Liver (tissue), 8 donors: ENCODE measurements at regions not wholly inside any gene's neighbourhood (a gene's known extent, or its start where the extent isn't known, plus 50 kb on each side); places are given as distances from the start of the nearest gene placed in this dataset.

Source experiments
- DNase-seq: peaks from one replicate; pipeline ENCODE4 v3.0.0-alpha.2; 2017; ENCODE audit warnings: low spot score
- H3K27ac ChIP-seq, 2 donors: one replicate each; pipeline ENCODE4 v1.7.0; 2013; ENCODE audit warnings: inconsistent platforms in 2 of 2, low read length in 2 of 2, control low read depth in 1 of 2, low read depth in 1 of 2, mild to moderate bottlenecking in 1 of 2
- H3K27me3 ChIP-seq, 4 donors: one replicate each; pipeline versions ENCODE4 v1.6.1 to v1.7.0; 2013; ENCODE audit warnings: low read length in 3 of 4, inconsistent platforms in 1 of 4, mild to moderate bottlenecking in 1 of 4, moderate library complexity in 1 of 4; ENCODE audit not compliant: control insufficient read depth in 4 of 4, insufficient read depth in 4 of 4
- H3K36me3 ChIP-seq, 4 donors: one replicate each; pipeline versions ENCODE4 v1.6.1 to v1.7.0; 2013; ENCODE audit warnings: low read length in 3 of 4, mild to moderate bottlenecking in 3 of 4, low read depth in 1 of 4, moderate library complexity in 1 of 4; ENCODE audit not compliant: control insufficient read depth in 4 of 4, insufficient read depth in 3 of 4
- H3K4me1 ChIP-seq, 4 donors: one replicate each; pipeline versions ENCODE4 v1.6.1 to v1.7.0; 2013; ENCODE audit warnings: low read length in 3 of 4, mild to moderate bottlenecking in 3 of 4, moderate library complexity in 1 of 4; ENCODE audit not compliant: control insufficient read depth in 4 of 4, insufficient read depth in 4 of 4
- H3K4me3 ChIP-seq, 3 donors: one replicate each; pipeline versions ENCODE4 v1.6.1 to v1.7.0; 2013; ENCODE audit warnings: low read length in 3 of 3, control low read depth in 1 of 3, low read depth in 1 of 3, mild to moderate bottlenecking in 1 of 3
- H3K9ac ChIP-seq, 2 donors: one replicate each; pipeline ENCODE4 v1.7.0; 2013; ENCODE audit warnings: low read length in 2 of 2, mild to moderate bottlenecking in 2 of 2, moderate library complexity in 2 of 2, control low read depth in 1 of 2, low read depth in 1 of 2
- H3K9me3 ChIP-seq, 4 donors: one replicate each; pipeline versions ENCODE4 v1.6.1 to v1.7.0; 2013; ENCODE audit warnings: low read length in 3 of 4; ENCODE audit not compliant: control insufficient read depth in 4 of 4
- EGR1 ChIP-seq, 2 donors: IDR thresholded peaks; 2 replicates each; pipeline ENCODE4 v1.6.1; 2016 to 2018; ENCODE audit warnings: antibody characterized with exemption in 2 of 2, low read depth in 2 of 2
- FOXA1 ChIP-seq: IDR thresholded peaks from 2 replicates; pipeline ENCODE4 v1.6.1; 2016; ENCODE audit warnings: antibody characterized with exemption
- FOXA2 ChIP-seq: IDR thresholded peaks from 2 replicates; pipeline ENCODE4 v1.6.1; 2016; ENCODE audit warnings: antibody characterized with exemption
- GABPA ChIP-seq, 2 donors: IDR thresholded peaks in 1 of 2; conservative IDR thresholded peaks in 1 of 2; 2 replicates each; pipeline ENCODE4 v1.6.1; 2016; ENCODE audit warnings: antibody characterized with exemption in 2 of 2, mild to moderate bottlenecking in 1 of 2, moderate library complexity in 1 of 2
- HNF4A ChIP-seq, 2 donors: conservative IDR thresholded peaks; 2 replicates each; pipeline ENCODE4 v1.6.1; 2016; ENCODE audit warnings: antibody characterized with exemption in 2 of 2, mild to moderate bottlenecking in 2 of 2
- JUND ChIP-seq, 2 donors: IDR thresholded peaks; 2 replicates each; pipeline ENCODE4 v1.6.1; 2016; ENCODE audit warnings: antibody characterized with exemption in 2 of 2
- NR2F2 ChIP-seq: IDR thresholded peaks from 2 replicates; pipeline ENCODE4 v1.6.1; 2016; ENCODE audit warnings: antibody characterized with exemption
- RAD21 ChIP-seq, 2 donors: IDR thresholded peaks; 2 replicates each; pipeline ENCODE4 v1.6.1; 2016; ENCODE audit warnings: antibody characterized with exemption in 2 of 2, mild to moderate bottlenecking in 2 of 2
- RXRA ChIP-seq, 2 donors: IDR thresholded peaks; 2 replicates each; pipeline ENCODE4 v1.6.1; 2017 to 2018; ENCODE audit warnings: antibody characterized with exemption in 2 of 2, mild to moderate bottlenecking in 1 of 2
- SP1 ChIP-seq: IDR thresholded peaks from 2 replicates; pipeline ENCODE4 v1.6.1; 2018; ENCODE audit warnings: antibody characterized with exemption, mild to moderate bottlenecking
- TAF1 ChIP-seq: conservative IDR thresholded peaks from 2 replicates; pipeline ENCODE4 v1.6.1; 2016; ENCODE audit warnings: antibody characterized with exemption, mild to moderate bottlenecking
- YY1 ChIP-seq: IDR thresholded peaks from 2 replicates; pipeline ENCODE4 v1.6.1; 2016; ENCODE audit warnings: antibody characterized with exemption, mild to moderate bottlenecking
- WGBS: extraction: QIAGEN DNeasy Blood & Tissue Kit; methylation state at CpG from one replicate; pipeline ENCODE4 v1.1.7; 2013; 5-methylcytosine and 5-hydroxymethylcytosine counted together
- TF ChIP-seq, protein P1 (sequence below): IDR thresholded peaks from 2 replicates; pipeline ENCODE4 v1.6.1; 2016; ENCODE audit warnings: antibody characterized with exemption
- TF ChIP-seq, protein P2 (sequence below): IDR thresholded peaks from 2 replicates; pipeline ENCODE4 v1.6.1; 2016; ENCODE audit warnings: antibody characterized with exemption
- TF ChIP-seq, protein P3 (sequence below): fragments of 150-350 bp; IDR thresholded peaks from 2 replicates; pipeline ENCODE4 v1.5.1; 2017; ENCODE audit warnings: improper control_type of control experiment, low read depth, low read length; ENCODE audit not compliant: missing input control
- TF ChIP-seq, protein P4 (sequence below): IDR thresholded peaks from 2 replicates; pipeline ENCODE4 v1.6.1; 2016; ENCODE audit warnings: antibody characterized with exemption
- TF ChIP-seq, protein P5 (sequence below): IDR thresholded peaks from 2 replicates; pipeline ENCODE4 v1.6.1; 2016; ENCODE audit warnings: antibody characterized with exemption, mild to moderate bottlenecking
- donor health status: healthy.
- donor health status: healthy.
- donor health status: healthy.
- donor health status: healthy.
- donor health status: healthy.

DNA sequence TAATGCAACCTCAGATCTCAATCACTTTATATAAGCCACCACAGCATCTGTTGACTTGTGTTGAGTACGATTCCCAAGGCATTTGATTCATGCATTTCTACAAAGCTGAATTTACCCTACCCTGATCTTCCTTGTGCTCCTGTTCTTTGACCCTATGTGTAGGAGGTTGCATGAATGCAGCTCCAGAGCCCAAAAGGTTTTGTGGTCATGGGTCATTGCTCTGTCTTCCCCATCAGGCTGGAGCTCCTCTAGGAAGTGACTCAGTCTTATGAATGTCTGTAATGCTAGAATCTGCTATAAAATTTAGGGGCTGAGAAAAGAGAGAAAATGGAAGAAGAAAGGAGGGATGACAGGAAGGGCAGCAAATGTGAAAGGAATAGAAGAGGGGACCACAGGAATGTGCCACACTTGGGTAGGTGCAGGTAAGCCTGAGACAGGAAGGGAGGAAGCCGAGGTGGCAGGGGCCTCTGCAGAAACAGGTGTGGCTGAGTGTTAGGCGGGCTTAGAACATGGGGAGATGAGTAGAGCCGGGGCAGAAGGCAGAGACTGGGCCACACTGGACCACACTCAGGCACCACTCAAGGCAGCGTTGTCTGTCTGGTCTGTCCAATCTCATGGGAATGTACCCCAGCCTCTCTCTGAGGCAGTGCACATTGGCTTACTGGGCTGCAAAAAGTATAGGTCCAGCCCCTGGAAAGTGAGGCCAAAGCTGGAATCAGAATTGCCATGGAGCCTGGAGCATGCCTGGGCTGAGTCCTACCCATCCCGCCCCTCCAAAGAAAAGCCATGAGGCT lies 334.1 kb downstream of the BCL11B start (continued):
- TF ChIP-seq, protein P1, sequence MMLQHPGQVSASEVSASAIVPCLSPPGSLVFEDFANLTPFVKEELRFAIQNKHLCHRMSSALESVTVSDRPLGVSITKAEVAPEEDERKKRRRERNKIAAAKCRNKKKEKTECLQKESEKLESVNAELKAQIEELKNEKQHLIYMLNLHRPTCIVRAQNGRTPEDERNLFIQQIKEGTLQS: no peak
- TF ChIP-seq RAD21 (IDR thresholded peaks at IDR 0.05): no peak
- TF ChIP-seq, protein P2, sequence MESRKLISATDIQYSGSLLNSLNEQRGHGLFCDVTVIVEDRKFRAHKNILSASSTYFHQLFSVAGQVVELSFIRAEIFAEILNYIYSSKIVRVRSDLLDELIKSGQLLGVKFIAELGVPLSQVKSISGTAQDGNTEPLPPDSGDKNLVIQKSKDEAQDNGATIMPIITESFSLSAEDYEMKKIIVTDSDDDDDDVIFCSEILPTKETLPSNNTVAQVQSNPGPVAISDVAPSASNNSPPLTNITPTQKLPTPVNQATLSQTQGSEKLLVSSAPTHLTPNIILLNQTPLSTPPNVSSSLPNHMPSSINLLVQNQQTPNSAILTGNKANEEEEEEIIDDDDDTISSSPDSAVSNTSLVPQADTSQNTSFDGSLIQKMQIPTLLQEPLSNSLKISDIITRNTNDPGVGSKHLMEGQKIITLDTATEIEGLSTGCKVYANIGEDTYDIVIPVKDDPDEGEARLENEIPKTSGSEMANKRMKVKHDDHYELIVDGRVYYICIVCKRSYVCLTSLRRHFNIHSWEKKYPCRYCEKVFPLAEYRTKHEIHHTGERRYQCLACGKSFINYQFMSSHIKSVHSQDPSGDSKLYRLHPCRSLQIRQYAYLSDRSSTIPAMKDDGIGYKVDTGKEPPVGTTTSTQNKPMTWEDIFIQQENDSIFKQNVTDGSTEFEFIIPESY: no peak
- no peak for TF ChIP-seq JUND (IDR thresholded peaks at IDR 0.05)
- no peak for TF ChIP-seq EGR1 (IDR thresholded peaks at IDR 0.05; ENCODE audit: low read depth in 2 of 2)

DNA sequence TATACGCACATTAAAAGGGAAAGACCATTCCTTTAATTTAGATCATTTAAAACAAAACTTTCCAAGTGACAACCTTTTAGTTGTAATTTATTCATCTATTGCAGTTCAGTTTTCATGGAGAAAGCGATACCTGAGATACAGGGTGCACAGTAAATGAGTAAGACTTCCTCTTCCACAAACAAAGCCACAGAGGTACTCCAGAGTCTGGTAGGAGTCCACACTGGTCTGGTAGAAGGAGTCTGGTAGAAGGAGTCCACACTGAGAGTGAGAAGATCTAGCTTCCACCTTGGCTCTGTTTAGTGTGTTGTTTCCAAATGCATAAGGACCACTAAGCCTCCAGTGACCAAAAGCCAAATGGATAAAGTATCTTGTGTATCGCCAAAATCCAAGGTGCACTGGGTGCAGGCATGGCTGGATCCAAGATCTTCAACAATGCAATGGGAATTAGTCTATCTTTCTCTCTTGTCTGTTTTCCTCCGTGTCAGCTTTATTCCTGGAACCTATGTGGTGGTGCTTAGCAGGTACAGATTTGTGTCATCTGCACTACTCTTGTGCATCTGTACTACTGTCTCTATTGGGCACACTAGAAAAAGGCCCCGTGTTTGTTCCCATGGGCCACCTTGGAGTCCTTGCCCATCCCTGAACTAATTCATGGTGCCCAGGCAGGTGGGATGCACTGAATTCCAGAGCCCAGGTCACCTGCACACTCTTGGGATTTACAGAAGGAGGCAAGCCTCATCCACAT lies 331.1 kb downstream of the BCL11B start:
- Histone ChIP-seq H3K9ac (no peak overlapping the region), H3K9me3 (no peaks in the 10 kb centered on the region), H3K4me3 (no peak overlapping the region), H3K36me3 (no peaks in the 10 kb centered on the region), H3K27ac (no peak overlapping the region), H3K4me1 (no peaks in the 10 kb centered on the region), H3K27me3 (peaks cover 0 to 2% (median 1%) of the 10 kb centered on the region in 4 donors)
- TF ChIP-seq GABPA (IDR thresholded peaks at IDR 0.05 in 1 of 2, conservative IDR thresholded peaks at IDR 0.05 in 1 of 2): no peak
- TF ChIP-seq, protein P1: no peak
- TF ChIP-seq TAF1: no peak
- TF ChIP-seq JUND (IDR thresholded peaks at IDR 0.05): no peak
- no peak for TF ChIP-seq SP1
- TF ChIP-seq FOXA1: no peak
- no peak for TF ChIP-seq RXRA (IDR thresholded peaks at IDR 0.05)
- TF ChIP-seq, protein P3, sequence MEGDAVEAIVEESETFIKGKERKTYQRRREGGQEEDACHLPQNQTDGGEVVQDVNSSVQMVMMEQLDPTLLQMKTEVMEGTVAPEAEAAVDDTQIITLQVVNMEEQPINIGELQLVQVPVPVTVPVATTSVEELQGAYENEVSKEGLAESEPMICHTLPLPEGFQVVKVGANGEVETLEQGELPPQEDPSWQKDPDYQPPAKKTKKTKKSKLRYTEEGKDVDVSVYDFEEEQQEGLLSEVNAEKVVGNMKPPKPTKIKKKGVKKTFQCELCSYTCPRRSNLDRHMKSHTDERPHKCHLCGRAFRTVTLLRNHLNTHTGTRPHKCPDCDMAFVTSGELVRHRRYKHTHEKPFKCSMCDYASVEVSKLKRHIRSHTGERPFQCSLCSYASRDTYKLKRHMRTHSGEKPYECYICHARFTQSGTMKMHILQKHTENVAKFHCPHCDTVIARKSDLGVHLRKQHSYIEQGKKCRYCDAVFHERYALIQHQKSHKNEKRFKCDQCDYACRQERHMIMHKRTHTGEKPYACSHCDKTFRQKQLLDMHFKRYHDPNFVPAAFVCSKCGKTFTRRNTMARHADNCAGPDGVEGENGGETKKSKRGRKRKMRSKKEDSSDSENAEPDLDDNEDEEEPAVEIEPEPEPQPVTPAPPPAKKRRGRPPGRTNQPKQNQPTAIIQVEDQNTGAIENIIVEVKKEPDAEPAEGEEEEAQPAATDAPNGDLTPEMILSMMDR: no peak
- no peak for DNase-seq
- WGBS: 83% methylated on average over 5 of the region's 5 CpGs

DNA sequence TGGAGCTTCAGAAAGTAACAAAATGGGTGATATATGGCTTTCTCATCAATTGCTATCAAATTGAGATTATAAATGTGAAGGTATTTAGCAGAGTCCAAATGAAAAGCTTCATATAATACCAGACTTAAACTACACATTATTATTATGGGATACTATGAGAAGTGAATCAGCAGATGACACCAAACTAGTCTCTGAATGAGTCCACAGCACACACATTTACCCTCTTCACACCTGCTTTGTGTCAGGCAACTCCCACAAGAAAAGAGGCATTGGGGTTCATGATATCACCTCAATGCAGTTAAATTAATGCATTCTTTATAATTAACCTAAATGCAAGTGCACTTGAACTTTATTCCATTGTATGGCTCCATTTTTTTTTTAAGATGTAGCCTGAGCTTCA lies 330.5 kb downstream of the BCL11B start:
- H3K9ac ChIP-seq: no peak overlapping the region
- no peaks in the 10 kb centered on the region for H3K9me3 ChIP-seq
- DNase-seq: no peak
- no peaks in the 10 kb centered on the region for H3K4me1 ChIP-seq
- no peaks in the 10 kb centered on the region for H3K36me3 ChIP-seq
- H3K4me3 ChIP-seq: no peak overlapping the region
- no peak overlapping the region for H3K27ac ChIP-seq
- H3K27me3 ChIP-seq: peaks cover 0 to 2% (median 1%) of the 10 kb centered on the region in 4 donors
- TF ChIP-seq NR2F2: no peak
- no peak for TF ChIP-seq HNF4A (conservative IDR thresholded peaks at IDR 0.05)
- TF ChIP-seq, protein P1: no peak
- no peak for TF ChIP-seq RAD21 (IDR thresholded peaks at IDR 0.05)
- TF ChIP-seq YY1: no peak
- TF ChIP-seq, protein P4, sequence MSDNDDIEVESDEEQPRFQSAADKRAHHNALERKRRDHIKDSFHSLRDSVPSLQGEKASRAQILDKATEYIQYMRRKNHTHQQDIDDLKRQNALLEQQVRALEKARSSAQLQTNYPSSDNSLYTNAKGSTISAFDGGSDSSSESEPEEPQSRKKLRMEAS: no peak
- TF ChIP-seq, protein P5, sequence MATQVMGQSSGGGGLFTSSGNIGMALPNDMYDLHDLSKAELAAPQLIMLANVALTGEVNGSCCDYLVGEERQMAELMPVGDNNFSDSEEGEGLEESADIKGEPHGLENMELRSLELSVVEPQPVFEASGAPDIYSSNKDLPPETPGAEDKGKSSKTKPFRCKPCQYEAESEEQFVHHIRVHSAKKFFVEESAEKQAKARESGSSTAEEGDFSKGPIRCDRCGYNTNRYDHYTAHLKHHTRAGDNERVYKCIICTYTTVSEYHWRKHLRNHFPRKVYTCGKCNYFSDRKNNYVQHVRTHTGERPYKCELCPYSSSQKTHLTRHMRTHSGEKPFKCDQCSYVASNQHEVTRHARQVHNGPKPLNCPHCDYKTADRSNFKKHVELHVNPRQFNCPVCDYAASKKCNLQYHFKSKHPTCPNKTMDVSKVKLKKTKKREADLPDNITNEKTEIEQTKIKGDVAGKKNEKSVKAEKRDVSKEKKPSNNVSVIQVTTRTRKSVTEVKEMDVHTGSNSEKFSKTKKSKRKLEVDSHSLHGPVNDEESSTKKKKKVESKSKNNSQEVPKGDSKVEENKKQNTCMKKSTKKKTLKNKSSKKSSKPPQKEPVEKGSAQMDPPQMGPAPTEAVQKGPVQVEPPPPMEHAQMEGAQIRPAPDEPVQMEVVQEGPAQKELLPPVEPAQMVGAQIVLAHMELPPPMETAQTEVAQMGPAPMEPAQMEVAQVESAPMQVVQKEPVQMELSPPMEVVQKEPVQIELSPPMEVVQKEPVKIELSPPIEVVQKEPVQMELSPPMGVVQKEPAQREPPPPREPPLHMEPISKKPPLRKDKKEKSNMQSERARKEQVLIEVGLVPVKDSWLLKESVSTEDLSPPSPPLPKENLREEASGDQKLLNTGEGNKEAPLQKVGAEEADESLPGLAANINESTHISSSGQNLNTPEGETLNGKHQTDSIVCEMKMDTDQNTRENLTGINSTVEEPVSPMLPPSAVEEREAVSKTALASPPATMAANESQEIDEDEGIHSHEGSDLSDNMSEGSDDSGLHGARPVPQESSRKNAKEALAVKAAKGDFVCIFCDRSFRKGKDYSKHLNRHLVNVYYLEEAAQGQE: no peak
- no peak for TF ChIP-seq FOXA2
- TF ChIP-seq RXRA (IDR thresholded peaks at IDR 0.05): no peak
- TF ChIP-seq SP1: no peak
- TF ChIP-seq FOXA1: no peak
- no peak for TF ChIP-seq EGR1 (IDR thresholded peaks at IDR 0.05; ENCODE audit: low read depth in 2 of 2)
- TF ChIP-seq, protein P2: no peak
